Upper lobe of right lung (tissue), 1 donor: ENCODE measurements at regions not wholly inside any gene's neighbourhood (a gene's known extent, or its start where the extent isn't known, plus 50 kb on each side); places are given as distances from the start of the nearest gene placed in this dataset.

Experiments used
- ATAC-seq: fragments of 200-7000 bp; cut with Tn5 transposase; one replicate; pipeline ENCODE4 v1.9.1; 2020; ENCODE audit warnings: mild to moderate bottlenecking, moderate library complexity
- DNase-seq: peaks from one replicate; pipeline ENCODE4 v3.0.0-alpha.2; 2020
- H3K27ac ChIP-seq: fragments of 200-600 bp; one replicate; pipeline ENCODE4 v1.8.0; 2022
- H3K27me3 ChIP-seq: fragments of 200-600 bp; one replicate; pipeline ENCODE4 v1.8.0; 2022; ENCODE audit warnings: mild to moderate bottlenecking
- H3K36me3 ChIP-seq: fragments of 200-600 bp; one replicate; pipeline ENCODE4 v1.8.0; 2022
- H3K4me1 ChIP-seq: fragments of 200-600 bp; one replicate; pipeline ENCODE4 v1.8.0; 2022
- H3K4me3 ChIP-seq: fragments of 200-600 bp; one replicate; pipeline ENCODE4 v1.8.0; 2022; ENCODE audit warnings: mild to moderate bottlenecking
- H3K9me3 ChIP-seq: fragments of 200-600 bp; one replicate; pipeline ENCODE4 v1.8.0; 2022
- CTCF ChIP-seq: fragments of 200-600 bp; IDR thresholded peaks from one replicate; pipeline ENCODE4 v1.8.0; 2022; ENCODE audit warnings: antibody characterized with exemption
- intact Hi-C: fragments of 100-400 bp; cut with DNase I; formaldehyde crosslinking; loops from one replicate; pipeline ENCODE4 v1.11.0; 2022
- donor health status: DM: no; HTN: yes; CAD: no; lungs with severe emphysema.

DNA sequence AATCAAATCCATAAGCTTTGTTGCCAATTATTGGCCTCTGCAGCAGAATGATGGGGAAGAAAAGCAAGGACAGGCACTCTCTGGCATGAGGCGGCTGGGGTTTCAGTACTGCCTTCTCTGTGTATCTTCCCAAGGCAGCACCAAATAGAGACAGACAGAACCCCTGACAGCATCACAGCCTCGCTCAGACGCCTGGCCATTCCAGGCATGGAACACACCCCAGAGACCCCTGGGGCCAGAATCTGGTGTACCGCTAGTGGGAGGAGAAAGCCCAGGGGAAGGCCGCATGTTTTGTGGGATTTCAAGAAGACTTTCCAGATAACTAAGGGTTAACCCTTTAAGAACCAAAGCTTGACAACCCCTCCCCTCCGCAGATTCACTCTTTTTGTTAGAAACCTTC lies 282.1 kb downstream of the EN1 start:
- no peak overlapping the region for H3K4me3 ChIP-seq
- no peaks in the 10 kb centered on the region for H3K4me1 ChIP-seq
- ATAC-seq (no peak), DNase-seq (no peak)
- H3K27ac ChIP-seq = no peak overlapping the region
- TF ChIP-seq CTCF = no peak
- H3K27me3 ChIP-seq = no peaks in the 10 kb centered on the region
- no peaks in the 10 kb centered on the region for H3K36me3 ChIP-seq
- intact Hi-C loops = no loop called here
- no peaks in the 10 kb centered on the region for H3K9me3 ChIP-seq

GRCh38 chr2:118562144-118562543 lies 285.3 kb downstream of the EN1 start:
- ATAC-seq (no peak), DNase-seq (no peak)
- Histone ChIP-seq H3K4me1 (no peaks in the 10 kb centered on the region), H3K27me3 (no peaks in the 10 kb centered on the region), H3K4me3 (no peak overlapping the region), H3K36me3 (no peaks in the 10 kb centered on the region), H3K27ac (no peak overlapping the region), H3K9me3 (no peaks in the 10 kb centered on the region)
- TF ChIP-seq CTCF = no peak
- intact Hi-C loops = no loop called here

- no peak for DNase-seq
- Histone ChIP-seq H3K9me3 (no peaks in the 10 kb centered on the region), H3K4me1 (no peaks in the 10 kb centered on the region), H3K36me3 (no peaks in the 10 kb centered on the region), H3K4me3 (no peak overlapping the region), H3K27ac (no peak overlapping the region), H3K27me3 (no peaks in the 10 kb centered on the region)
- intact Hi-C loops = no loop called here
- no peak for TF ChIP-seq CTCF
- no peak for ATAC-seq
Measured at GRCh38 chr2:118558846-118559245, 288.6 kb downstream of the EN1 start.

- intact Hi-C loops = no loop called here
- Histone ChIP-seq H3K4me3 (no peak overlapping the region), H3K27me3 (no peaks in the 10 kb centered on the region), H3K9me3 (no peaks in the 10 kb centered on the region), H3K4me1 (no peaks in the 10 kb centered on the region), H3K36me3 (no peaks in the 10 kb centered on the region), H3K27ac (no peak overlapping the region)
- no peak for TF ChIP-seq CTCF
- DNase-seq = no peak
- no peak for ATAC-seq
Measured at GRCh38 chr2:118557791-118558190, 289.7 kb downstream of the EN1 start.

DNA sequence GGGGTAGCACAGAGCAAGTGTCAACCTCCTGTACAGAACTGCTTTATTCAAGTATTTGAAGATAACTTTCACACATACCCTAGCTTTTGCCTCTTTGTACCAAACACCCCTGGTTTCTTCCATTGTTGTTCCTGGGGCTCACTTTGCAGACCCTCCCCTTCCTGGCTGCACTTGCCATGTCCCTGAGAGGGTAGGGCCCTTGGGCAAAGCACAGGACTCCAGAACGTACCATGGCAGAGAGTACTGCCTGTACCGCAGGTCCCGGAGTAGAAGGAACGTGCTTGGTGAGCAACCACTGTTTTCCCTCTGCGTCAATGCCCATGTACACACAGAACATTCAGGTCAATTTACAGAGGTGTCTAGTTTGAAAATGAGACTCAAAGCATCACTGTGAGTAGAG lies 290.4 kb downstream of the EN1 start:
- ATAC-seq (no peak), DNase-seq (no peak)
- Histone ChIP-seq H3K9me3 (no peaks in the 10 kb centered on the region), H3K4me1 (no peaks in the 10 kb centered on the region), H3K4me3 (no peak overlapping the region), H3K36me3 (no peaks in the 10 kb centered on the region), H3K27me3 (no peaks in the 10 kb centered on the region), H3K27ac (no peak overlapping the region)
- no peak for TF ChIP-seq CTCF
- intact Hi-C loops = no loop called here

- Histone ChIP-seq H3K27ac (no peak overlapping the region), H3K36me3 (no peaks in the 10 kb centered on the region), H3K4me1 (no peaks in the 10 kb centered on the region), H3K27me3 (no peaks in the 10 kb centered on the region), H3K9me3 (no peaks in the 10 kb centered on the region), H3K4me3 (no peak overlapping the region)
- intact Hi-C loops = no loop called here
- ATAC-seq = no peak
- no peak for TF ChIP-seq CTCF
- no peak for DNase-seq
Measured at GRCh38 chr2:118554616-118555015, 292.8 kb downstream of the EN1 start.
